D341Med (cell line): ENCODE measurements at regions not wholly inside any gene's neighbourhood (a gene's known extent, or its start where the extent isn't known, plus 50 kb on each side); places are given as distances from the start of the nearest gene placed in this dataset.

Source experiments
- DNase-seq: peaks from one replicate; pipeline ENCODE4 v3.0.0; 2012; ENCODE audit warnings: low spot score

DNA sequence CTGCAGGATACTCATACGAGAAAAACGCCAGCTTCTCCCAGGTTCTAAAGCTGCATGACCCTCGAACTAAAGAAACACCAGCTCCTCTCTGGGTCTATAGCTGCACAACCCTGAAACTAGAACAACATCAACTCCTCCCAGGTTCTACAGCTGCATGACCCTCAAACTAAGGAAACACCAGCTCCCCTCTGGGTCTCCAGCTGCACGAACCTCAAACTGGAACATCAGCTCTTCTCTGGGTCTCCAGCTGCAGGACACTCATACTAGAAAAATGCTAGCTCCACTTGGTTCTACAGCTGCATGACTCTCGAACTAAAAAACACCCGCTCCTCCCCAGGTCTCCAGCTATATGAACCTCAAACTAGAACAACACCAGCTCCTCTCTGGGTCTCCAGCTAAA, 811.1 kb downstream of the CDH9 start:
- DNase-seq, result no peak

DNA sequence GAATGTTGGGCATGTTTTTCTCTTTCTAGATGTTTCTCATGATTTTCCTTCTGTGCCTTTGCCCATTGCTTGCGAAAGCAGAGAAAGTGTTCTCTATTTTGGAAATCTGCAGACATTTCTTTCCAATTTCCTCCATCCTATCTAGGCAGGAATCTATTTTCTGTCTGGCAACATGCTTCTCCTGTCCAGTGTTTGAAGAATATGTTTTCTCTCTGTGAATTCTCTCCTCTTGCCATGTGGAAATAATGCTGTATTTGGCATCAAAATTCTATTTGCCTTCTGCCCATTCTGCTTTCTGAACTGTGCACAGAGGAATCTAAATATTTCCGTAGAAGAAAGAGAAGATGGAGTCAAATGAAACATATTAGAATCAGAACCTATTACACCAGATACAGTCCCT, 833.3 kb downstream of the CDH9 start:
- no peak for DNase-seq

DNA sequence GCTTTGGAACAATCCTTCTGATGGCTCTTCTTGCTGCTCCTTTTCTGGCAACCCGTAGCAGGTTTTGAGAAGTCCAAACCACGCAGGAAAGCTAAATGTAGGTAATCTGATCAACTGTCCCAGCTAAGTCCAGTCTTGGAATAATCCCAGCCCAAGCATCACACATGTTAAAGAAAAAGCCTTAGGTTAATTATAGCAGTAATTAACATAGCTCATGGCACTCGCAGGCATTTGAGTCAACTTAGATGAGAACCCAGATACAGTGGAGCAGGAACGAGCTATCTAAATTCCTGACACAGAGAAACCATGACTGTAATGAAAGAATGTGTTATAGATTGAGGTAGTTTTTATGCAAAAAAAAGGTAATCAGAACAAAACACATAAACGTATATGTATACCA, 844.8 kb downstream of the CDH9 start:
- DNase-seq, result no peak

DNA sequence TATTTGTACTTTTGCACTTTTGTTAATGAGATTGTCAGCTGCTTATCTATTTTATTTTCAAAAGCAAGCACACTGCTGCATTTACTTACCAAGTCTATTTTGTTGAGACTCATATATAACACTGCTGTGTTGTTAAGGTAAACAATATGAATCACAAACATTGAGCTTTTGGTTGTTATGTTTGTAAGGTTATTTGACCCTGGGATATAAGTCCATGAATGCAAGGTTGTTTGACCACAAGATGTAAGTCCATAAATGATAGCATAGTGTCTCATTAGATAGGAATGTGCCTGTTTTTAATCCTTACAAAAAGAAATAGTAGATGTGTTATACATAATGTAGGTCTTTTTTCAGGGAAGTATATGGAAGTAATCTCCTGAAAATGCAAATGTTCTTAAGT, 845.9 kb downstream of the CDH9 start:
- no peak for DNase-seq

DNA sequence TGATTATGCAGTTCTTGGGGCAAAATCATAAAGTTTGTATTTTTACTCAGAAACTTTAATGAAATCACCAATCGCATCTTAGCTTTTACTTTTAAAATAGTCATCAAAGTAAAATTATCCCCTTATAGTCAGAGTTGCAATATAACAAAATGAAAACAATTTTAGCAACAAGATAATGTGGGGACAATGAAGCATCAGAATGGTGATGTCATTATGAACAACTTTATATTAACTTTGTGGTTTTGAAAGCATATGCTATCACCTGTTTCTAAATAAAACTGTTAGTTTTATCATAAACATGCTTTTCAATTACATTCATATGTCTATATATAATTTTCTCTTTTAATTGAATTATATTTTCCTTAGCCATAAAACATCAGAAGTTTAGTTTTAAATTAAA, 856.8 kb downstream of the CDH9 start:
- no peak for DNase-seq

DNA sequence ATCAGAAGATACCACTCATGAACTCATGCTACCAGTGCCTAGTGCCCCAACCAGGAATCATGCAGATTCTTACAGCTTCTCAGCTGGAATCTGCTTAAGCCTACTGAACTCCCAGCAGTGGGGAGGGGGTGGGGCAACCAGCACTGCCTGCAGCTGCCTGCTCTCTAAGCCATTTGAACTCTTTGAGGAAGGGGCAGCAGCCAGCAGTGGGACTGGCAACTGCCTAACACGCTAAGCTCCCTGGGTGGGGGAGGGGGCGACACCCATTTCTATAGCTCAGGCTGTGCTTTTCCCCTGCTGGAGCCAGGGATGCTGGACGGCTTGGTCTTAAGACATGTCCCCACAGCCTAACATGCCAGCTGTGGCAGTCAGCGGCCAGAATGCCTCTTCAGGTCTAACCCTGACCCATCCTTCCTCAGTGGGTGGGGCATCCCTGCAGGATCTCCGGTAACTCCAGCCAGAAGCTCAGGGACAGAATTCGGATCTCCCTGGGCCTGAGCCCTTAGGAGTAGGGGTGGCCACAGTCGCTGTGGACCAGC, 889.7 kb downstream of the CDH9 start:
- DNase-seq, result no peak

DNA sequence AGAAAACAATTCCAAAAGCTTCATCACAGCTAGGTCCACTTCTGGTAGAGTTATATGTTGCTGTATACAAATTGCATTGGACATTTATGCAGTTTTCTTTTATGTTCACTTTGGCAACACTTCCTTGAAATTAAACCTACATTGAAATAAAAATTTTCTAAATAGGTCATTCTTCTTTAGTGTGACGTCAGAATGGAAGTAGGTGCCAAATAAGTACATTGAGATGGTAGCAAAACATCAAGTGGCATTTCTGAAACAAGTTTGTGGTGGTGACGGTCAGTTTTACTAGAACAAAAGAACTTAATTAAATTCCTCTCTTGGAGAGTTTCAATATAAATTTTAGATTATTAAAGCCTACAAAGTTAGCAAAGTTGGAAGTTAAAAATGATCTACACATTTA, 895.1 kb downstream of the CDH9 start:
- DNase-seq, result no peak

DNA sequence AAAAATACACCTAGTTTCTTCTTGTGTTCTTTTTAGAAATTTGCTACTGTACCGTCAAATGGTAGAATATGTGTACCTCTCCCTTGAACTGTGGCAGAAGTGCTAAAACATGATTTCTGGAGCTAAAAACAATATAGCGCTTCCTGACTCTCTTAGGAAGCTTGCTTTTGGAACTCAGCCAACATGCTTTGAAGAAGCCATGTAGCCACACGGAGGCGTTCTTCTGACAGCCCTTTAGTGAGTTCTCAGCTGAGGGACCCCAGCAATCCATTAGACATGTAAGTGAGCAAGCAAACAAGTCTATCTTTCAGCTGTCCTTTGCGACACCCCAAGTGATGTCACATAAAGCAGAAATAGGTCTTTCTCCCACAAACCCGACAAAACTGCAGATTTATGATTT, 917.0 kb downstream of the CDH9 start:
- no peak for DNase-seq

DNA sequence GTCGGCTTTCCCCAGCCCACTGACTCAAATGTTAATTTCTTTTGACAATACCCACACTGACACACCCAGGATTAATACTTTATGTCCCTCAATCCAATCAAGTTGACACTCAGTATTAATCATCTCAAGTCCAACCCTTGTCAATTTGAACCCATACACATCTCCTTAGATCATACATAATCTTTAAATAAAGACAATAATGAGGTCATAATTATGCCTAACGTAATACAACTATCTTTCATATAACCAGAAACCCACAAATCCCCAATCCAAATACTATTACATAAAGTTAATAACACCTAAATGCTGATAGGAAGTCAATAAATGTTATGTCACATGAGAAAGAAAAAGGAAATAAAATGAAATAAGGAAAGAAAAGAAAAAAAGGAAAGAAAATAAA, 934.2 kb downstream of the CDH9 start:
- DNase-seq, result no peak

DNA sequence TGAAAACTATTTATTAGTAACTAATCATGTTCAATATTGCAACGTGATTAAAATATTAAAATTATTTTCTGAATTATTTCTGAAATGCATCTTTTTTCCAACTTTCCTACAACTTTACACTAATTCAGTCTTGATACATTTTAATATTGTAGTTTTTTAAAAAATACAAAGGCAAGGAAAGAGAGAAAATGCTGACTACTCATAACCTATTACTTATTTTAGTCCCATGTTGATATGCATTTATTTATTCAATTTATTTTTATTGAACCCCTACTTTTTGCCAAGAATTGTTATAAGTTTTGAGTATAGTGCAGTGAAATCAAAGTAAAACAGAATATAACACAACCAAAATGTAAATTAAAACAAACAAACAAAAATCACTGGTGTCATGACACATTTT, 978.2 kb downstream of the CDH9 start:
- no peak for DNase-seq

DNA sequence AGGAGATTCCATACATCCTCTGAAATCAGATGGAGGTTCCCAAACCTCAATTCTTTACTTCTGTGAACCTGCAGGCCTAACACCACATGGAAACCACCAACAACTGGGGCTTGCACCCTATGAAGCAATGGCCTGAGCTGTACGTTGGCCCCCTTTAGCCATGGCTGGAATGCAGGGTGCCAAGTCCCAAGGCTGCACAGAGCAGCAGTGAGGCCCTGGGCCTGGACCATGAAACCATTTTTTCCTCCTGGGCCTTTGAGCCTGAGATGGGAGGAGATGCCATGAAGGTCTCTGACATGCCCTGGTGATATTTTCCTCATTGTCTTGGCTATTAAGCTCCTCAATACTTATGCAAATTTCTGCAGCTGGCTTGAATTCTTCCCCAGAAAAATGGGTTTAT, 983.8 kb downstream of the CDH9 start:
- DNase-seq, result no peak

DNA sequence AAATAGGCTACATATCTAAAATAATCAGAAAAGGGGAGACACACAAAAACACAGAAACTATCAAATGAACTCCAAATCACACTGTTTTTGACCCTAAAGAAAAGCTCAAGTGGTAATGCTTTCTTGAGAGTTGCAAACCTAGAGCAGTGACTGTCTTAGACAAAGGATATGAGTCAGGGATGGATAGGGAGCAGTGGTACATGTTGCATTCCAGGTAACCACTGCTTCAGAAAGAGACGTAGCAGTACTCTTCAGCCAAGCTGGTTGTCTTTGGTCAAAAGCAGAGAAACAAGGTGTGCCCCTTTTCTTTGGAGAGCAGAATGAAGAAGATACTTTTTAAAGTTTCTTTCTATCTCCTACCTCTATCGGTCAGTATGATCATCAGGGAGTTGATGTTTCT, 1003.6 kb downstream of the CDH9 start:
- DNase-seq, result no peak

DNA sequence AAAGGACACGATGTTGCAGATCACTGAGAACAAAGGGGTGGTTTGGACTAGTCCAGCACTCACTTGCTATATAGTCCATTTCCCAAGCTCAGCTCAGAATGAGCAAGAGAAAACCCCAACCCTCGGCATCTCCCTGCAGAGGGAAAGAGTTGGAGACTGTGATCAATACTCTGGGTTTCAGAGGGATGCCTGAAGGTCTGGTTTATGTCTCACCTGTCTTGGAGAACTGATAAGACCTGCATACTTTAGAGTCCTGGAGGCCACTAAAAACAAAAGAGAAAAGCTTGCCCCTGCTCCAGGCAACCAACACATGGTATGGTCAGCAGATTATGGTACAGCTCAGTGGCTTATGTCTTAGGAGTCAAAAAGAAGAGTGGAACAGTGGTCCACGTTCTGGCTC, 1006.9 kb downstream of the CDH9 start:
- no peak for DNase-seq

DNA sequence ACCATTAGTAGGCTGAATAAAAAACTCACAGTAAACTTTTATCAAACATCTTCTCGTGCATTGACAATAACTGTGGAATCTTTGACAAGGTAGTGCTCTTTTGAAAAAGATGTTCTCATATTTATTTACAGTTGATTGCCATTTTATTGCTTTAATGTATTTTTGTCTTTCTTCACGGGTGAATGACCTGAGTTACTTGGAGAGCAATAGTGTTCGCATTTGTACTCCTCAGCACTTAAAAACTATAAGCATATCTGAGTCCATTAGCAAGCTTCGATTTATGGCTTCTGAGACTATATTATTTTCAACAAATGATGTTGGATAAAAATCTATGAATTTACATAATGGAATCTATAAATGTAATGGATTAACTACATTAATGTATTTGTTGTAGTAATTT, 1012.3 kb downstream of the CDH9 start:
- no peak for DNase-seq

DNA sequence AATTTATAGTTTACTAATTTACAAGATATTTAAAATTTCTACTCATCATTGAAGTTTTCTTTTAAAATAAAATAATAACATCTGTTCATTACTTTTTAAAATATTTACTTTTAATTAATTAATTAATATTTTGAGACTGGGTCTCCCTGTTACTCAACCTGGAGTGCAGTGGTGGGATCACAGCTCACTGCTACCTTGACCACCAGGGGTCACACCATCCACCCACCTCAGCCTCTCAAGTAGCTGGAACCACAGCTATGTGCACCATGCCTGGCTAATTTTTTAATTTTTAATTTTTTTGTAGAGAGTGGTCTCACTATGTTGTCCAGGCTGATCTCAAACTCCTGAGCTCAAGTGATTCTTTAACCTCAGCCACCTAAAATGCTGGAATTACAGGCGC, 1013.6 kb downstream of the CDH9 start:
- DNase-seq, result no peak

DNA sequence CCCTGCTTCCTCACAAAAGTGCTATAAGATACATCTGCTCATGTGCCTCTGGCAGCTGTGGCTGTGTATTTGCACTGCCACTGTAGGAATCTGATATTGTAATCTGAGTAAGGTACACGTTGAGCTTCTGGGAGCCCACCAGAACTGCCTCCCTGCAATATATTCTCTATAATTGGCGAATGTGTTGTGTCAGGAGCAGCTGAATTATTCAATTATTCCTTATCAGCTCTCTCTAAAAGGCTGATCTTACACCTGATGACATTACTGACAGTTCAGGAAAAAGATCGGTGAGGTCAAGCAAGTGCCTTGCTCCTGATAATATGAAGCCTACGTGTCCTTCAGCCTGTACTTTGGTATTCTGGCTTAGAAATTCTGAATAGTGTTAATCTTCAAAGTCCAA, 1015.0 kb downstream of the CDH9 start:
- no peak for DNase-seq

DNA sequence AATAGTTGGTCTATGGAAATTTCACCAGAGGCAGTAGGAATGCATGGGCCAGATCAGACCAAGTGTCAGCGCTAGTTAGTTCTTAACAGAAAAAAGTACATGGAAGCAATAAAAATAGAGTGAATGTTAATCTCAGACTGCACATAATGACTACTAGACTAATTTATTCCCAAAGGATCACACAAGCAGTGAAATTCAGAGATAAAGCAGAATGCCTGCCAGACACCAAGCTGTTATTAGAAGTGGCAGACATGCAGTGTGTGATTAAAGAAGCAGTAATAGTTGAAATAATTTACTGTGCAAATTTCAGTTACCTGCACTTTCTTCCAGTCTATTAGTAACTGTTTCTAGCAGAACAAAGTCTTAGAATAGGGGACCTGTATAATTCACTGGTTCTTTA, 1024.2 kb downstream of the CDH9 start:
- peak; percentile 24 for DNase-seq

DNA sequence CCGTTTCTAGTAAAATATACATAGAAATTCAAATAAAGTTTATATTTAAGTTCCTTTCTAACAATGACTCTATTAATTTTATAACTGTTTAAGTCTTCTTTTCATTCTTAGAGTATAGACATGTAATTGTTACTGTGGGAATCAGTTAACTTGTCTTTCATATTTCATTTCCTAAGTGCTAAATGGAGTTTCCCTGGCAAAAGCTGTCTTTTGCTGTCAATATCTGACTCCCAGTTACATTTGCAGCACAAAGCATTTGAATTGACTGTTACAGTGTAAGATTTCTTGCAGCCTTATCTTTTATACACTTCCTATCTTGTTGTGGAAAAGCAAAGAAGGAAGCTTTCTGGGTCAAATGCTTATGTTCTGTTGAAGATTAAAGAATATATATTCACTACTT, 1026.3 kb downstream of the CDH9 start:
- no peak for DNase-seq

DNA sequence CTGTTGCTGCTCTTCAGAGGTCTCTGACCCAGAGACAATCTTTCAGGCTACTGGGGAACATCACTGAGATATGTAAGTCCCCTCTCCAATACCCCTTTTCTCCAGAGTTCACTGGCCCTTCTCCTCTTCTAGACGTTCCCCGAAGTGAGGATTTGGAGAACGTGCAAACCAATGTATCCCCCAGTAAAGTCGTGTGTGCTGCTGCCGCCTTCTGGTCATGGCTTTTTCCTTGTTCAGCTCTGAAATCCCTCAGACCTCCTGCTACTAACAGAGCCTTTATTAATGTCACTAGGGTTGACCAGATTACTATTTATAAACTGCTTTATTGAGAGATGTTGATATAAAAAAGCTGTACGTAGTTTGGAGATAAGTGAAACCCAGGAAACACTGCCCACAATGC, 1028.6 kb downstream of the CDH9 start:
- no peak for DNase-seq

DNA sequence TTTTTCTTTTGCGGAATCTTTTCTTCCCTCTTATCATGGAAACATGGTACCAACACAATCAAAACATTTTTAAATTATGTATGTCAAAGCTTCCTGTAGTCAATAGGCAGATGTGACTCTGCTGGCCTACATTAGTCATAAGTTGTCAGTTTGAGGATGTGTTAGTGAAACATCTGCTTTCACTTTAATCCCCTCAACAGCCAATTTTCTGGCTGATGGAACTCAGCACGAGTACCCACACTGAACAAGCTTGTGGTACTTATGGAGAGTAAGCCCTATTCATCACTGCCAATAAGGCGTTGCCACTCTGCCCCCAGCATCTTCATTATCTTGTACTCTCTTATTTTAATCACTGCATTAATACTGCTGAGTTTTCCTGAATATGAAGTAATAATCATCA, 1034.4 kb downstream of the CDH9 start:
- no peak for DNase-seq

DNA sequence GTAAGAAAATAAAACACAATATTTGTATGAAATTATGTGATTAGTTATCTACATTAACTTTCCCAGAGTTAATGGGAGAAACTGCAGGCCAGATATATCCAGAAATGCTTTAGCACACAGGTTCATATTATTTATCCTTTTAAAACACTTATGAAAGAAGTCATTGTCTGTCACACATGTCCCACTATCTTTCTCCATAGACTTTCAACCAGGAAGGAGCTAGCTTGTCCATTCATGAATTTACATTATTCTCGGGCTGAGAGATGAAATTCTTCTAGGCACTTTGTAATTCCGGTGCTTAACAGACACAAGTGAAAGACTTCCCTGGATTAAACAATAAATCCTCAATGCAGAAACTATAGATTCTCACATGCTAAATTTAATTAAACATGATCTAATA, 1043.2 kb downstream of the CDH9 start:
- no peak for DNase-seq

DNA sequence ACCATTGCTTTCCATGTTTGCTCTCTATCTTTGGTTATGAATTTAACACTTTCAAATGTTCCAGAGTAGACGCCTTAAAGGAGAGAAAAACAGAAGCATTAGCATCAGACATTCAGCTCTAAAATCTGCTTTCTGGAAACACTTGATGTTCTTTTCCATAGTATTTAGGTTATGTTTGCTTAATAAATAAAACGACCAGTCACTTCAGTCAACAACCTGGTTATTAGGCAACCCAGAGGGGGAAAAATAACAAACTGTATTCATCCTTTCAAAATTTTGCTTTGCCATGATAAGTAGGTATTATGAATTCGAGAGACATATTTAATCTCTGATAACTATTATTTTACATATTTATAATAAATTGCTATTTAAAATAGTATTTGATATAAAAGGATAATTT, 1044.7 kb downstream of the CDH9 start:
- DNase-seq, result no peak

DNA sequence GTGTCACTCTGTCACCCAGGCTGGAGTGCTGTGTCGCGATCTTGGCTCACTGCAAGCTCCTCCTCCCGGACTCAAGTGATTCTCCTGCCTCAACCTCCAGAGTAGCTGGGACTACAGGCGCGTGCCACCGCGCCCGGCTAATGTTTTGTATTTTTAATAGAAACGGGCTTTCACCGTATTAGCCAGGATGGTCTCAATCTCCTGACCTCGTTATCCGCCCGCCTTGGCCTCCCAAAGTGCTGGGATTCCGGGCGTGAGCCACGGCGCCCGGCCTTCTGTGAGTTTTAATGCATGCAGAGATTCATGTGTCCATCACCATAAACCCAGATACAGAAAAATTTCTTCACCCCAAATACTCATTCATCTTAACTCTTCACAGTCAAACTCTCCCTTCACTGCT, 1046.7 kb downstream of the CDH9 start:
- DNase-seq, result no peak

DNA sequence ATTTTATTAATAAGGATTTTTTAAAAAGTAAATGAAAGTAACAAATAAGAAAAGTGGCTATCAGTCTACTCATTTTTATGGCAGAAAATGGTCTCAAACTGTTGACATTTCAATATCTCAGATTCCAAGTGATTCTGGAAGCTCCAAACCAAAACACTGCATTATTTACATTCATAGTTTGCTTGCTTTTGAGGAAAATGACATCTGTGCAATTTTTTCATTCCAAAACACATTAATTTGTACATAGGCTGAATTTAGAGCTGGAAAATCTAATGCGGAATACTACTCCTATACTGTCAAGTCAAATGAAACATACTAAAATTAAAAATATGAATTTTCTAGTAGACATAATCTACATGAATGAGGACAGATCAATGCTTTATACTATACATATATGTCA, 1047.6 kb downstream of the CDH9 start:
- DNase-seq, result no peak

DNA sequence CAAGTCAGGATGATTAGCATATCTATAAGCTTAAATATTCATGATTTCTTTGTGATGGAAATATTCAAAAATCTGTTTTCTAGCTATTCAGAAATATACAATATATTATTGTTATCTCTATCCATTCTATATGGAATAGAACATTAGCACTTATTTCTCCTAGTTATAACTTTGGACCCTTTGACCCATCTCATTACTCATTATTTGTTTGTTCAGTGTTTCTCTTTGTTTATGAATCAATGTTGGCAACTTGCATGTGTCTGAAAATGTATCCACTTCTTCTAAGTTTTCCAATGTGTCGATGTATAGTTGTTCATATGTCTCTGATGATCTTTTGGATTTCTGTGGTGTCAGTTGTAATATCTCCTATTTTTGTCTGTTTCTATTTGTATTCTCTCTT, 1059.3 kb downstream of the CDH9 start:
- no peak for DNase-seq
